ENCODE measurements at regions not wholly inside any gene's neighbourhood (a gene's known extent, or its start where the extent isn't known, plus 50 kb on each side); places are given as distances from the start of the nearest gene placed in this dataset.
"Not testable (repeated sequence)": the region's sequence is repeated elsewhere in the genome, so short reads cannot be mapped to it uniquely, and the experiment has no call there.

GRCh38 chr4:160406263-160406825, 1303.5 kb downstream of the RAPGEF2 start:
- H3K27me3 ChIP-seq (ENCODE audit: low read depth) = no peaks in the 10 kb centered on the region
- H3K27ac ChIP-seq (replicated peaks) = no peak overlapping the region
- no peaks in the 10 kb centered on the region for H3K4me1 ChIP-seq
- no peak for DNase-seq
- H3K9me3 ChIP-seq (replicated peaks) = no peaks in the 10 kb centered on the region
- H3K36me3 ChIP-seq = no peaks in the 10 kb centered on the region
- no peak overlapping the region for H3K4me3 ChIP-seq
- intact Hi-C loops (cut with micrococcal nuclease) = no loop called here
- no peak for TF ChIP-seq CTCF (IDR thresholded peaks at IDR 0.05; ENCODE audit: borderline replicate concordance)

GRCh38 chr4:160414496-160414895, 1311.6 kb downstream of the RAPGEF2 start:
- H3K27ac ChIP-seq (replicated peaks) = no peak overlapping the region
- H3K4me3 ChIP-seq = no peak overlapping the region
- no peaks in the 10 kb centered on the region for H3K36me3 ChIP-seq
- intact Hi-C loops (cut with micrococcal nuclease) = no loop called here
- no peaks in the 10 kb centered on the region for H3K4me1 ChIP-seq
- H3K9me3 ChIP-seq (replicated peaks) = no peaks in the 10 kb centered on the region
- no peak for TF ChIP-seq CTCF (IDR thresholded peaks at IDR 0.05; ENCODE audit: borderline replicate concordance)
- DNase-seq = no peak
- no peaks in the 10 kb centered on the region for H3K27me3 ChIP-seq (ENCODE audit: low read depth)

DNA sequence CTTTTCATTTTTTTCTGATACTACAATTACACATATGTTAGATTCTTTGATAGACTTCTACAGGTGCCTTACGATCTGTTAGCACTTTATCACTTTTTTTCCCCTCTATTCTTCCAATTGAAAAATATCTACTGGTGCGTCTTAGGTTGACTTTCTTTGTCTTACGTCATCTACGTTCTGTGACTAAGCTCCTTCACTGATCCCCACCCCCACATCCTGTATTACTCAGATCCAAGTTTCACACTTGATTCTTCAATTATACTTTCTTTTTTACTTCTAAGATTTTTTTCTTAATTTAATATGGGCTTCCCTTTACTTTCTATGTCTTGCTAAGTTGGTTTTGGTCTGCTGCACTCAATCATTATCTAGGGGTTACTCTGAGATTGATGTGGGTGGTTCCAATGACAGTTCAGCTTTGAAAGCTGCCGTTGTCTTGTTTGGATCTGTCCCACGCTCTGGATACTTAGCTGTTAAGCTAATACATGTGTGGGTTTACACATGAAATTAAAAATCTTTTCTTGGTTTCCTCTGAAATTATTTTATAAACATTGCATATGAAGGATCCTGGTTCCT, 1321.1 kb downstream of the RAPGEF2 start:
- Histone ChIP-seq H3K36me3 (no peaks in the 10 kb centered on the region), H3K4me3 (no peak overlapping the region), H3K27ac (replicated peaks) (no peak overlapping the region), H3K27me3 (ENCODE audit: low read depth) (no peaks in the 10 kb centered on the region), H3K9me3 (replicated peaks) (peaks cover 13% of the 10 kb centered on the region), H3K4me1 (no peaks in the 10 kb centered on the region)
- intact Hi-C loops (cut with micrococcal nuclease) = no loop called here
- no peak for DNase-seq
- TF ChIP-seq CTCF (IDR thresholded peaks at IDR 0.05; ENCODE audit: borderline replicate concordance) = no peak

- intact Hi-C loops (cut with micrococcal nuclease) = no loop called here
- no peak for DNase-seq
- no peak overlapping the region for H3K4me3 ChIP-seq
- H3K9me3 ChIP-seq (replicated peaks) = peaks cover 35% of the 10 kb centered on the region
- H3K4me1 ChIP-seq = no peaks in the 10 kb centered on the region
- TF ChIP-seq CTCF (IDR thresholded peaks at IDR 0.05; ENCODE audit: borderline replicate concordance) = no peak
- H3K27me3 ChIP-seq (ENCODE audit: low read depth) = no peaks in the 10 kb centered on the region
- no peak overlapping the region for H3K27ac ChIP-seq (replicated peaks)
- H3K36me3 ChIP-seq = no peaks in the 10 kb centered on the region
These were observed 1323.4 kb downstream of the RAPGEF2 start for GRCh38 chr4:160426233-160426632.

GRCh38 chr4:160450876-160451275, 1348.0 kb downstream of the RAPGEF2 start:
- H3K27ac ChIP-seq (replicated peaks) = no peak overlapping the region
- TF ChIP-seq CTCF (IDR thresholded peaks at IDR 0.05; ENCODE audit: borderline replicate concordance) = no peak
- intact Hi-C loops (cut with micrococcal nuclease) = no loop called here
- no peak overlapping the region for H3K4me3 ChIP-seq
- H3K4me1 ChIP-seq = no peaks in the 10 kb centered on the region
- no peaks in the 10 kb centered on the region for H3K9me3 ChIP-seq (replicated peaks)
- no peaks in the 10 kb centered on the region for H3K27me3 ChIP-seq (ENCODE audit: low read depth)
- DNase-seq = no peak
- H3K36me3 ChIP-seq = no peaks in the 10 kb centered on the region

DNA sequence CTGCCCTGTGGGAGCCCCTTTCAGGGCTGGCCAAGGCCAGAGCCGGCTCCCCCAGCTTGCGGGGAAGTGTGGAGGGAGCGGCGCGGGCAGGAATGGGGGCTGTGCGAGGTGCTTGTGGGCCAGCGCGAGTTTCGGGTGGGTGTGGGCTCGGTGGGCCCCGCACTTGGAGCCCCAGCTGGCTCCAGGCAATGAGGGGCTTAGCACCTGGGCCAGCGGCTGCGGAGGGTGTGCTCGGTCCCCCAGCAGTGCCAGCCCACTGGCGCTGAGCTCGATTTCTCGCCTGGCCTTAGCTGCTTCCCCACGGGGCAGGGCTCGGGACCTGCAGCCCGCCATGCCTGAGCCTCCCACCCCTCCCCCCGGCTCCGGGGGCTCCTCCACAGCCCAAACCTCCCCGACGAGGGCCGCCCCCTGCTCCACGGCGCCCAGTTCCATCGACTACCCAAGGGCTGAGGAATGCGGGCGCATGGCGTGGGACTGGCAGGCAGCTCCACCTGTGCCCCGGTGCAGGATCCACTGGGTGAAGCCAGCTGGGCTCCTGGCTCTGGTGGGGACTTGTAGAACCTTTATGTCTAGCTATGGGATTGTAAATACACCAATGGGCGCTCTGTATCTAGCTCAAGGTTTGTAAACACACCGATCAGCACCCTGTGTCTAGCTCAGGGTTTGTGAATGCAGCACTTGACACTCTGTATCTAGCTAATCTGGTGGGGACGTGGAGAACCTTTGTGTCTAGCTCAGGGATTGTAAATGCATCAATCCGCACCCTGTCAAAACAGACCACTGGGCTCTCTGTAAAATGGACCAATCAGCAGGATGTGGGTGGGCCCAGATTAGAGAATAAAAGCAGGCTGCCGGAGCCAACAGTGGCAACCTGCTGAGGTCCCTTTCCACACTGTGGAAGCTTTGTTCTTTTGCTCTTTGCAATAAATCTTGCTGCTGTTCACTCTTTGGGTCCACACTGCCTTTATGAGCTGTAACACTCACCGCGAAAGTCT, 1379.1 kb downstream of the RAPGEF2 start:
- intact Hi-C loops (cut with micrococcal nuclease); H3K4me1 ChIP-seq; H3K27me3 ChIP-seq (ENCODE audit: low read depth); H3K36me3 ChIP-seq; H3K4me3 ChIP-seq; DNase-seq; H3K27ac ChIP-seq (replicated peaks): not testable (repeated sequence)
- H3K9me3 ChIP-seq (replicated peaks) = peaks cover 39% of the 10 kb centered on the region
